Keratinocyte (primary cell): ENCODE measurements at regions not wholly inside any gene's neighbourhood (a gene's known extent, or its start where the extent isn't known, plus 50 kb on each side); places are given as distances from the start of the nearest gene placed in this dataset.

ENCODE experiments used
- CTCF ChIP-seq, 3 experiments: IDR thresholded peaks in 1 of 3; conservative IDR thresholded peaks in 1 of 3; optimal IDR thresholded peaks in 1 of 3; 2 replicates in 2 of 3; 3 replicates in 1 of 3; pipeline versions ENCODE3 to v1.5.1; 2011; ENCODE audit warnings: low read length in 3 of 3, mild to moderate bottlenecking in 3 of 3, moderate library complexity in 2 of 3, control low read depth in 1 of 3, inconsistent platforms in 1 of 3; ENCODE audit not compliant: insufficient read depth in 2 of 3; ENCODE audit errors: extremely low read depth in 1 of 3
- EZH2 ChIP-seq: IDR thresholded peaks from one replicate; pipeline ENCODE4 v1.6.1; 2012; ENCODE audit warnings: inconsistent platforms, mild to moderate bottlenecking, low read length, moderate library complexity

- TF ChIP-seq CTCF (optimal IDR thresholded peaks at IDR 0.05 in 1 of 3, IDR thresholded peaks at IDR 0.05 in 1 of 3, conservative IDR thresholded peaks at IDR 0.05 in 1 of 3; ENCODE audit: extremely low read depth in 1 of 3, insufficient read depth in 2 of 3, low read length in 3 of 3) (no peak), EZH2 (no peak)
Observed at GRCh38 chr6:165858586-165858985, 195.5 kb upstream of the PDE10A start.
